Esophagus muscularis mucosa (tissue), 4 donors: ENCODE measurements at regions not wholly inside any gene's neighbourhood (a gene's known extent, or its start where the extent isn't known, plus 50 kb on each side); places are given as distances from the start of the nearest gene placed in this dataset.

Experiments used
- DNase-seq: peaks from one replicate; pipeline ENCODE4 v3.0.0-alpha.2; 2017; ENCODE audit errors: extremely low spot score
- H3K27ac ChIP-seq, 4 donors: fragments of 200-600 bp; sonication (generic); replicated peaks in 1 of 4; 1 replicate in 3 of 4; 2 replicates in 1 of 4; pipeline ENCODE4 v1.5.1; 2016 to 2019; ENCODE audit warnings: mild to moderate bottlenecking in 1 of 4
- H3K27me3 ChIP-seq, 4 donors: fragments of 200-600 bp; sonication (generic); one replicate each; pipeline versions ENCODE4 v1.5.1 to v1.6.0; 2016 to 2019
- H3K36me3 ChIP-seq, 4 donors: fragments of 200-600 bp; sonication (generic); one replicate each; pipeline ENCODE4 v1.5.1; 2016 to 2019
- H3K4me1 ChIP-seq, 4 donors: fragments of 200-600 bp; sonication (generic); one replicate each; pipeline ENCODE4 v1.5.1; 2016 to 2019
- H3K4me3 ChIP-seq, 4 donors: fragments of 200-600 bp; sonication (generic); 1 replicate in 2 of 4; 2 replicates in 2 of 4; pipeline ENCODE4 v1.5.1; 2016 to 2019; ENCODE audit warnings: mild to moderate bottlenecking in 4 of 4, moderate library complexity in 1 of 4
- H3K9me3 ChIP-seq, 4 donors: fragments of 200-600 bp; sonication (generic); 1 replicate in 3 of 4; 2 replicates in 1 of 4; pipeline ENCODE4 v1.5.1; 2016 to 2019
- CTCF ChIP-seq, 3 experiments: fragments of 200-600 bp in 2 of 3; fragments of 450-650 bp in 1 of 3; sonication (generic) in 2 of 3; IDR thresholded peaks; one replicate each; pipeline ENCODE4 v1.5.1; 2017 to 2019; ENCODE audit warnings: antibody characterized with exemption in 3 of 3, mild to moderate bottlenecking in 2 of 3, moderate library complexity in 1 of 3
- EP300 ChIP-seq: sonication (generic); formaldehyde crosslinking; IDR thresholded peaks from one replicate; pipeline ENCODE4 v1.6.1; 2017; ENCODE audit warnings: antibody characterized with exemption
- POLR2A ChIP-seq: fragments of 450-650 bp; IDR thresholded peaks from one replicate; pipeline ENCODE4 v1.6.1; 2017; ENCODE audit warnings: antibody characterized with exemption, moderate library complexity, mild to moderate bottlenecking, low read depth
- POLR2AphosphoS5 ChIP-seq, 2 donors: sonication (generic); formaldehyde crosslinking; IDR thresholded peaks; one replicate each; pipeline ENCODE4 v1.6.1; 2017; ENCODE audit warnings: antibody characterized with exemption in 2 of 2
- WGBS: methylation state at CpG from one replicate; pipeline ENCODE4 v1.1.5; 2018; 5-methylcytosine and 5-hydroxymethylcytosine counted together
- intact Hi-C: fragments of 100-400 bp; cut with DNase I; formaldehyde crosslinking; loops from one replicate; pipeline ENCODE4 v1.15.1; 2023

GRCh38 chr7:28355635-28356319 is 56.5 kb upstream of the CREB5 start:
- H3K4me3 ChIP-seq = no peak overlapping the region
- no peaks in the 10 kb centered on the region for H3K27me3 ChIP-seq
- H3K36me3 ChIP-seq = no peaks in the 10 kb centered on the region
- intact Hi-C loops = no loop called here
- no peak for TF ChIP-seq EP300
- no peak for TF ChIP-seq CTCF (IDR thresholded peaks at IDR 0.05)
- TF ChIP-seq POLR2AphosphoS5 (IDR thresholded peaks at IDR 0.05) = no peak
- no peak for TF ChIP-seq POLR2A
- WGBS = 85% methylated on average over 16 of the region's 16 CpGs
- H3K9me3 ChIP-seq = no peaks in the 10 kb centered on the region
- no peak overlapping the region for H3K27ac ChIP-seq
- no peaks in the 10 kb centered on the region for H3K4me1 ChIP-seq
- peak; percentile 78 for DNase-seq

- WGBS = 71% methylated on average over 8 of the region's 8 CpGs
- no peak for TF ChIP-seq POLR2AphosphoS5 (IDR thresholded peaks at IDR 0.05)
- TF ChIP-seq CTCF (IDR thresholded peaks at IDR 0.05) = no peak
- TF ChIP-seq POLR2A = no peak
- no peak for TF ChIP-seq EP300
- intact Hi-C loops = no loop called here
These were observed 55.7 kb upstream of the CREB5 start for GRCh38 chr7:28356619-28357018.

GRCh38 chr7:28358423-28358868 is 53.9 kb upstream of the CREB5 start:
- H3K27me3 ChIP-seq = no peaks in the 10 kb centered on the region
- H3K27ac ChIP-seq = no peak overlapping the region
- peak; percentile 84 for DNase-seq
- WGBS = 87% methylated on average over 5 of the region's 5 CpGs
- intact Hi-C loops = no loop called here
- H3K4me3 ChIP-seq = no peak overlapping the region
- H3K4me1 ChIP-seq = no peaks in the 10 kb centered on the region
- H3K9me3 ChIP-seq = no peaks in the 10 kb centered on the region
- no peak for TF ChIP-seq CTCF (IDR thresholded peaks at IDR 0.05)
- TF ChIP-seq POLR2A = no peak
- TF ChIP-seq POLR2AphosphoS5 (IDR thresholded peaks at IDR 0.05) = no peak
- TF ChIP-seq EP300 = no peak
- no peaks in the 10 kb centered on the region for H3K36me3 ChIP-seq

More at GRCh38 chr7:28356619-28357018, 55.7 kb upstream of the CREB5 start:
- H3K4me1 ChIP-seq = no peaks in the 10 kb centered on the region
- no peak overlapping the region for H3K27ac ChIP-seq
- peak; percentile 53 for DNase-seq
- H3K36me3 ChIP-seq = no peaks in the 10 kb centered on the region
- H3K4me3 ChIP-seq = no peak overlapping the region
- no peaks in the 10 kb centered on the region for H3K9me3 ChIP-seq
- H3K27me3 ChIP-seq = no peaks in the 10 kb centered on the region

- H3K4me1 ChIP-seq = no peaks in the 10 kb centered on the region
- H3K9me3 ChIP-seq = no peaks in the 10 kb centered on the region
- H3K27me3 ChIP-seq = no peaks in the 10 kb centered on the region
- intact Hi-C loops = no loop called here
- peak; percentile 53 for DNase-seq
- H3K27ac ChIP-seq = no peak overlapping the region
- no peaks in the 10 kb centered on the region for H3K36me3 ChIP-seq
- no peak overlapping the region for H3K4me3 ChIP-seq
- TF ChIP-seq POLR2A (no peak), POLR2AphosphoS5 (IDR thresholded peaks at IDR 0.05) (no peak), CTCF (IDR thresholded peaks at IDR 0.05) (no peak), EP300 (no peak)
- WGBS = 84% methylated on average over 1 of the region's 1 CpG
These were observed 51.6 kb upstream of the CREB5 start for GRCh38 chr7:28360739-28361138.

GRCh38 chr7:28361551-28361950 is 50.8 kb upstream of the CREB5 start:
- H3K27me3 ChIP-seq = no peaks in the 10 kb centered on the region
- no peak overlapping the region for H3K27ac ChIP-seq
- no peaks in the 10 kb centered on the region for H3K36me3 ChIP-seq
- DNase-seq = peak; percentile 50
- WGBS = 100% methylated on average over 1 of the region's 1 CpG
- H3K9me3 ChIP-seq = no peaks in the 10 kb centered on the region
- intact Hi-C loops = no loop called here
- no peak for TF ChIP-seq POLR2A
- TF ChIP-seq EP300 = no peak
- no peak for TF ChIP-seq POLR2AphosphoS5 (IDR thresholded peaks at IDR 0.05)
- no peak for TF ChIP-seq CTCF (IDR thresholded peaks at IDR 0.05)
- no peak overlapping the region for H3K4me3 ChIP-seq
- H3K4me1 ChIP-seq = no peaks in the 10 kb centered on the region
